ENCODE measurements at regions not wholly inside any gene's neighbourhood (a gene's known extent, or its start where the extent isn't known, plus 50 kb on each side); places are given as distances from the start of the nearest gene placed in this dataset.

DNA sequence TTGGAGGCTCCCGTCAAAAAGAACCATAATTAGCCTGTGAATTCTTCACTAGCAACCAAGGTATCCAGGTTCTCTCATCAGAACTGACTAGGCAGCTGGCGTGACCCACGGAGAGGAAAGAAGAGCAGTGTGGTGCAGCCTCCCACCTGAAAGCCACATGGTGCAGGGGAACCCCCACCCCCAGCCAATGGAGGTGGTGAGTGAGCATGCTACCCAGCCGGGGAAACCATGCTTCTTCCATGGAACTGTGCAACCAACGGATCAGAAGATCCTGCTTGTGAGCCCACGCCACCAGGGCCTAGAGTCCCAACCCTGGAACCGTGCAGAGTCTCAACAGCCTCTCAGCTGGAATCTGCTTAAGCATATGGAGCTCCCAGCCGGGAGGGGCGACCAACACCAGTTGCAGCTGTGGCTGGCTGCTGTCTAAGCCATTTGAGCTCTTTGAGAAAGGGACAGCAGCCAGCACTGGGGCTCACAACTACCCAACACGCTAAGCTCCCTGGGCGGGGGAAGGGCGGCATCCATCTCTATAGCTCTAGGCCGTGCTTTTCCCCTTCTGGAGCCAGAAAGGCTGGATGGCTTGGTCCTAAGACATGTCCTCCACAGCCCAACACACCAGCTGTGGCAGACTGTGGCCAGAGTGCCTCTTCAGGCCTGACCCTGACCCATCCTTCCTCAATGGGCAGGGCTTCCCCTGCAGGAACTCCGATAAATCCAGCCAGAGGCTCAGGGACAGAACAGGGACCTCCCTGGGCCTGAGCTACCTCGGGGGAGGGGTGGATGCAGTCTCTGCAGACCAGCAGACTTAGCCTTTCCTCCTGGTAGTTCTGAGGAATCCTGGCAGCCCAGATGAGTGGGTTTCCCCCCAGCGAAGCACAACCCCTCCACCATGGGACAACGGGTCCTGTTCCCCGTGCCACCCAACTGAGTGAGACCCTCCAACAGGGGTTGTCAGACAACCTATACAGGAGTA is 151.4 kb upstream of the NXPH2 start:
- TF ChIP-seq, protein P1, sequence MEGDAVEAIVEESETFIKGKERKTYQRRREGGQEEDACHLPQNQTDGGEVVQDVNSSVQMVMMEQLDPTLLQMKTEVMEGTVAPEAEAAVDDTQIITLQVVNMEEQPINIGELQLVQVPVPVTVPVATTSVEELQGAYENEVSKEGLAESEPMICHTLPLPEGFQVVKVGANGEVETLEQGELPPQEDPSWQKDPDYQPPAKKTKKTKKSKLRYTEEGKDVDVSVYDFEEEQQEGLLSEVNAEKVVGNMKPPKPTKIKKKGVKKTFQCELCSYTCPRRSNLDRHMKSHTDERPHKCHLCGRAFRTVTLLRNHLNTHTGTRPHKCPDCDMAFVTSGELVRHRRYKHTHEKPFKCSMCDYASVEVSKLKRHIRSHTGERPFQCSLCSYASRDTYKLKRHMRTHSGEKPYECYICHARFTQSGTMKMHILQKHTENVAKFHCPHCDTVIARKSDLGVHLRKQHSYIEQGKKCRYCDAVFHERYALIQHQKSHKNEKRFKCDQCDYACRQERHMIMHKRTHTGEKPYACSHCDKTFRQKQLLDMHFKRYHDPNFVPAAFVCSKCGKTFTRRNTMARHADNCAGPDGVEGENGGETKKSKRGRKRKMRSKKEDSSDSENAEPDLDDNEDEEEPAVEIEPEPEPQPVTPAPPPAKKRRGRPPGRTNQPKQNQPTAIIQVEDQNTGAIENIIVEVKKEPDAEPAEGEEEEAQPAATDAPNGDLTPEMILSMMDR (IDR thresholded peaks at IDR 0.05; ENCODE audit: insufficient read depth, low read length): no peak
- TF ChIP-seq, protein P2, sequence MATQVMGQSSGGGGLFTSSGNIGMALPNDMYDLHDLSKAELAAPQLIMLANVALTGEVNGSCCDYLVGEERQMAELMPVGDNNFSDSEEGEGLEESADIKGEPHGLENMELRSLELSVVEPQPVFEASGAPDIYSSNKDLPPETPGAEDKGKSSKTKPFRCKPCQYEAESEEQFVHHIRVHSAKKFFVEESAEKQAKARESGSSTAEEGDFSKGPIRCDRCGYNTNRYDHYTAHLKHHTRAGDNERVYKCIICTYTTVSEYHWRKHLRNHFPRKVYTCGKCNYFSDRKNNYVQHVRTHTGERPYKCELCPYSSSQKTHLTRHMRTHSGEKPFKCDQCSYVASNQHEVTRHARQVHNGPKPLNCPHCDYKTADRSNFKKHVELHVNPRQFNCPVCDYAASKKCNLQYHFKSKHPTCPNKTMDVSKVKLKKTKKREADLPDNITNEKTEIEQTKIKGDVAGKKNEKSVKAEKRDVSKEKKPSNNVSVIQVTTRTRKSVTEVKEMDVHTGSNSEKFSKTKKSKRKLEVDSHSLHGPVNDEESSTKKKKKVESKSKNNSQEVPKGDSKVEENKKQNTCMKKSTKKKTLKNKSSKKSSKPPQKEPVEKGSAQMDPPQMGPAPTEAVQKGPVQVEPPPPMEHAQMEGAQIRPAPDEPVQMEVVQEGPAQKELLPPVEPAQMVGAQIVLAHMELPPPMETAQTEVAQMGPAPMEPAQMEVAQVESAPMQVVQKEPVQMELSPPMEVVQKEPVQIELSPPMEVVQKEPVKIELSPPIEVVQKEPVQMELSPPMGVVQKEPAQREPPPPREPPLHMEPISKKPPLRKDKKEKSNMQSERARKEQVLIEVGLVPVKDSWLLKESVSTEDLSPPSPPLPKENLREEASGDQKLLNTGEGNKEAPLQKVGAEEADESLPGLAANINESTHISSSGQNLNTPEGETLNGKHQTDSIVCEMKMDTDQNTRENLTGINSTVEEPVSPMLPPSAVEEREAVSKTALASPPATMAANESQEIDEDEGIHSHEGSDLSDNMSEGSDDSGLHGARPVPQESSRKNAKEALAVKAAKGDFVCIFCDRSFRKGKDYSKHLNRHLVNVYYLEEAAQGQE (IDR thresholded peaks at IDR 0.05; ENCODE audit: insufficient replicate concordance, low read depth): no peak
- TF ChIP-seq POLR2AphosphoS5 (IDR thresholded peaks at IDR 0.05; ENCODE audit: low read depth): no peak
